BLaER1 (cell line): ENCODE measurements at regions not wholly inside any gene's neighbourhood (a gene's known extent, or its start where the extent isn't known, plus 50 kb on each side); places are given as distances from the start of the nearest gene placed in this dataset.

ENCODE experiments used
- H3K27ac ChIP-seq: shearing (Covaris generic); formaldehyde crosslinking; 2 replicates; pipeline ENCODE4 v1.8.1; 2022
- H3K27me3 ChIP-seq: shearing (Covaris generic); formaldehyde crosslinking; 2 replicates; pipeline ENCODE4 v1.8.1; 2022
- H3K36me3 ChIP-seq: shearing (Covaris generic); formaldehyde crosslinking; 2 replicates; pipeline ENCODE4 v1.8.1; 2022
- H3K4me1 ChIP-seq: shearing (Covaris generic); formaldehyde crosslinking; 2 replicates; pipeline ENCODE4 v1.8.1; 2022
- H3K4me2 ChIP-seq: shearing (Covaris generic); formaldehyde crosslinking; 2 replicates; pipeline ENCODE4 v1.8.1; 2022
- H3K4me3 ChIP-seq: shearing (Covaris generic); formaldehyde crosslinking; 2 replicates; pipeline ENCODE4 v1.8.1; 2022
- H3K9ac ChIP-seq: shearing (Covaris generic); formaldehyde crosslinking; 2 replicates; pipeline ENCODE4 v1.8.1; 2022
- H3K9me3 ChIP-seq: shearing (Covaris generic); formaldehyde crosslinking; 2 replicates; pipeline ENCODE4 v1.8.1; 2022
- H4K20me1 ChIP-seq: shearing (Covaris generic); formaldehyde crosslinking; 2 replicates; pipeline ENCODE4 v1.8.1; 2022
- Cebpa-rat ChIP-seq: shearing (Covaris generic); IDR thresholded peaks from 2 replicates; pipeline ENCODE4 v1.8.1; 2022

- Histone ChIP-seq H3K27me3 (no peaks in the 10 kb centered on the region), H4K20me1 (no peaks in the 10 kb centered on the region), H3K4me2 (no peak overlapping the region), H3K4me3 (no peak overlapping the region), H3K9ac (no peak overlapping the region), H3K36me3 (no peaks in the 10 kb centered on the region), H3K27ac (no peak overlapping the region), H3K4me1 (peaks cover 28% of the 10 kb centered on the region), H3K9me3 (no peaks in the 10 kb centered on the region)
- no peak for TF ChIP-seq Cebpa-rat
Observed at GRCh38 chr14:34098045-34098984, 147.4 kb upstream of the EGLN3 start.

- Histone ChIP-seq H3K4me2 (no peak overlapping the region), H3K36me3 (no peaks in the 10 kb centered on the region), H4K20me1 (no peaks in the 10 kb centered on the region), H3K9me3 (no peaks in the 10 kb centered on the region), H3K9ac (no peak overlapping the region), H3K27me3 (no peaks in the 10 kb centered on the region), H3K27ac (no peak overlapping the region), H3K4me3 (no peak overlapping the region), H3K4me1 (peaks cover 23% of the 10 kb centered on the region)
- no peak for TF ChIP-seq Cebpa-rat
Observed at GRCh38 chr14:34097644-34098043, 146.8 kb upstream of the EGLN3 start.

GRCh38 chr14:34094384-34094783, 143.5 kb upstream of the EGLN3 start:
- H4K20me1 ChIP-seq = no peaks in the 10 kb centered on the region
- no peaks in the 10 kb centered on the region for H3K9me3 ChIP-seq
- peaks cover 3% of the 10 kb centered on the region for H3K4me1 ChIP-seq
- H3K27ac ChIP-seq = no peak overlapping the region
- no peak overlapping the region for H3K4me2 ChIP-seq
- no peak for TF ChIP-seq Cebpa-rat
- no peak overlapping the region for H3K9ac ChIP-seq
- no peaks in the 10 kb centered on the region for H3K27me3 ChIP-seq
- H3K36me3 ChIP-seq = no peaks in the 10 kb centered on the region
- no peak overlapping the region for H3K4me3 ChIP-seq

- Histone ChIP-seq H3K27me3 (no peaks in the 10 kb centered on the region), H3K4me3 (no peak overlapping the region), H3K27ac (no peak overlapping the region), H3K4me1 (no peaks in the 10 kb centered on the region), H3K9me3 (no peaks in the 10 kb centered on the region), H4K20me1 (no peaks in the 10 kb centered on the region), H3K4me2 (no peak overlapping the region), H3K9ac (no peak overlapping the region), H3K36me3 (no peaks in the 10 kb centered on the region)
- TF ChIP-seq Cebpa-rat = no peak
Observed at GRCh38 chr14:34093883-34094282, 143.0 kb upstream of the EGLN3 start.

- H3K36me3 ChIP-seq = no peaks in the 10 kb centered on the region
- no peaks in the 10 kb centered on the region for H3K9me3 ChIP-seq
- no peak overlapping the region for H3K9ac ChIP-seq
- no peaks in the 10 kb centered on the region for H3K4me1 ChIP-seq
- no peak for TF ChIP-seq Cebpa-rat
- H4K20me1 ChIP-seq = no peaks in the 10 kb centered on the region
- no peak overlapping the region for H3K4me3 ChIP-seq
- H3K4me2 ChIP-seq = no peak overlapping the region
- no peaks in the 10 kb centered on the region for H3K27me3 ChIP-seq
- H3K27ac ChIP-seq = no peak overlapping the region
Observed at GRCh38 chr14:34090451-34090850, 139.6 kb upstream of the EGLN3 start.

- Histone ChIP-seq H3K9me3 (no peaks in the 10 kb centered on the region), H3K4me3 (no peak overlapping the region), H3K9ac (no peak overlapping the region), H3K36me3 (no peaks in the 10 kb centered on the region), H3K27ac (no peak overlapping the region), H3K4me2 (no peak overlapping the region), H3K4me1 (no peaks in the 10 kb centered on the region), H4K20me1 (no peaks in the 10 kb centered on the region), H3K27me3 (no peaks in the 10 kb centered on the region)
- TF ChIP-seq Cebpa-rat = no peak
Observed at GRCh38 chr14:34088914-34089313, 138.0 kb upstream of the EGLN3 start.

- no peaks in the 10 kb centered on the region for H4K20me1 ChIP-seq
- no peaks in the 10 kb centered on the region for H3K27me3 ChIP-seq
- no peak for TF ChIP-seq Cebpa-rat
- H3K9me3 ChIP-seq = no peaks in the 10 kb centered on the region
- no peak overlapping the region for H3K27ac ChIP-seq
- no peak overlapping the region for H3K4me3 ChIP-seq
- H3K36me3 ChIP-seq = no peaks in the 10 kb centered on the region
- no peaks in the 10 kb centered on the region for H3K4me1 ChIP-seq
- no peak overlapping the region for H3K9ac ChIP-seq
- H3K4me2 ChIP-seq = no peak overlapping the region
Observed at GRCh38 chr14:34087571-34087970, 136.7 kb upstream of the EGLN3 start.

GRCh38 chr14:34086223-34086757, 135.4 kb upstream of the EGLN3 start:
- Histone ChIP-seq H3K4me2 (no peak overlapping the region), H3K9me3 (no peaks in the 10 kb centered on the region), H3K4me1 (no peaks in the 10 kb centered on the region), H3K27me3 (no peaks in the 10 kb centered on the region), H3K27ac (no peak overlapping the region), H3K36me3 (no peaks in the 10 kb centered on the region), H3K9ac (no peak overlapping the region), H3K4me3 (no peak overlapping the region), H4K20me1 (no peaks in the 10 kb centered on the region)
- TF ChIP-seq Cebpa-rat = no peak

- no peaks in the 10 kb centered on the region for H3K27me3 ChIP-seq
- no peak overlapping the region for H3K27ac ChIP-seq
- H3K9ac ChIP-seq = no peak overlapping the region
- H4K20me1 ChIP-seq = no peaks in the 10 kb centered on the region
- TF ChIP-seq Cebpa-rat = no peak
- no peaks in the 10 kb centered on the region for H3K4me1 ChIP-seq
- no peak overlapping the region for H3K4me3 ChIP-seq
- H3K4me2 ChIP-seq = no peak overlapping the region
- no peaks in the 10 kb centered on the region for H3K36me3 ChIP-seq
- H3K9me3 ChIP-seq = no peaks in the 10 kb centered on the region
Observed at GRCh38 chr14:34085695-34086094, 134.8 kb upstream of the EGLN3 start.

GRCh38 chr14:34081576-34082136, 130.8 kb upstream of the EGLN3 start:
- Histone ChIP-seq H3K9ac (no peak overlapping the region), H3K4me3 (no peak overlapping the region), H3K36me3 (no peaks in the 10 kb centered on the region), H3K27ac (no peak overlapping the region), H3K4me2 (no peak overlapping the region), H3K4me1 (no peaks in the 10 kb centered on the region), H4K20me1 (no peaks in the 10 kb centered on the region), H3K27me3 (no peaks in the 10 kb centered on the region), H3K9me3 (no peaks in the 10 kb centered on the region)
- TF ChIP-seq Cebpa-rat = no peak
